ENCODE measurements at regions not wholly inside any gene's neighbourhood (a gene's known extent, or its start where the extent isn't known, plus 50 kb on each side); places are given as distances from the start of the nearest gene placed in this dataset.

GRCh38 chr3:193780397-193780796, 187.4 kb downstream of the OPA1 start:
- H3K9me3 ChIP-seq: no peaks in the 10 kb centered on the region
- peaks cover 18% of the 10 kb centered on the region for H3K27me3 ChIP-seq
- no peak overlapping the region for H3K4me3 ChIP-seq
- H3K4me1 ChIP-seq: peaks cover 15% of the 10 kb centered on the region
- 27% methylated on average over 8 of the region's 8 CpGs for WGBS
- H3K27ac ChIP-seq: no peak overlapping the region
- no peaks in the 10 kb centered on the region for H3K36me3 ChIP-seq
- TF ChIP-seq POLR2AphosphoS5 (IDR thresholded peaks at IDR 0.05) (no peak), EP300 (IDR thresholded peaks at IDR 0.05) (no peak), POLR2A (IDR thresholded peaks at IDR 0.05) (no peak), CTCF (IDR thresholded peaks at IDR 0.05) (no peak)
- no peak for DNase-seq (ENCODE audit: low spot score in 2 of 2)

GRCh38 chr3:193780810-193781478, 187.9 kb downstream of the OPA1 start:
- Histone ChIP-seq H3K36me3 (no peaks in the 10 kb centered on the region), H3K9me3 (no peaks in the 10 kb centered on the region), H3K4me1 (peaks cover 15% of the 10 kb centered on the region), H3K27me3 (peaks cover 18% of the 10 kb centered on the region), H3K27ac (peak overlapping the region; percentile 23), H3K4me3 (no peak overlapping the region)
- TF ChIP-seq EP300 (IDR thresholded peaks at IDR 0.05): no peak
- TF ChIP-seq POLR2A (IDR thresholded peaks at IDR 0.05): no peak
- peak; percentile 70 to 75 for TF ChIP-seq CTCF (IDR thresholded peaks at IDR 0.05)
- TF ChIP-seq POLR2AphosphoS5 (IDR thresholded peaks at IDR 0.05): no peak
- DNase-seq (ENCODE audit: low spot score in 2 of 2): peak; percentile 80 to 87
- WGBS: 15% methylated on average over 11 of the region's 11 CpGs

- H3K4me3 ChIP-seq: no peak overlapping the region
- peaks cover 12% of the 10 kb centered on the region for H3K27me3 ChIP-seq
- no peaks in the 10 kb centered on the region for H3K9me3 ChIP-seq
- DNase-seq (ENCODE audit: low spot score in 2 of 2): no peak
- TF ChIP-seq EP300 (IDR thresholded peaks at IDR 0.05) (no peak), POLR2AphosphoS5 (IDR thresholded peaks at IDR 0.05) (no peak), POLR2A (IDR thresholded peaks at IDR 0.05) (no peak), CTCF (IDR thresholded peaks at IDR 0.05) (no peak)
- no peaks in the 10 kb centered on the region for H3K36me3 ChIP-seq
- H3K27ac ChIP-seq: no peak overlapping the region
- H3K4me1 ChIP-seq: peaks cover 20% of the 10 kb centered on the region
- 74% methylated on average over 9 of the region's 9 CpGs for WGBS
Measured at GRCh38 chr3:193782276-193782647, 189.3 kb downstream of the OPA1 start.

- 92% methylated on average over 2 of the region's 3 CpGs for WGBS
- H3K27me3 ChIP-seq: peaks cover 9% of the 10 kb centered on the region
- H3K27ac ChIP-seq: no peak overlapping the region
- no peaks in the 10 kb centered on the region for H3K9me3 ChIP-seq
- H3K4me1 ChIP-seq: peaks cover 25% of the 10 kb centered on the region
- DNase-seq (ENCODE audit: low spot score in 2 of 2): no peak
- no peak for TF ChIP-seq POLR2AphosphoS5 (IDR thresholded peaks at IDR 0.05)
- no peak for TF ChIP-seq EP300 (IDR thresholded peaks at IDR 0.05)
- no peak for TF ChIP-seq POLR2A (IDR thresholded peaks at IDR 0.05)
- TF ChIP-seq CTCF (IDR thresholded peaks at IDR 0.05): no peak
- H3K36me3 ChIP-seq: no peaks in the 10 kb centered on the region
- H3K4me3 ChIP-seq: no peak overlapping the region
Measured at GRCh38 chr3:193782747-193783146, 189.7 kb downstream of the OPA1 start.

GRCh38 chr3:193783166-193783896, 190.3 kb downstream of the OPA1 start:
- Histone ChIP-seq H3K4me3 (no peak overlapping the region), H3K4me1 (peaks cover 30% of the 10 kb centered on the region), H3K27me3 (peaks cover 9% of the 10 kb centered on the region), H3K27ac (no peak overlapping the region), H3K9me3 (no peaks in the 10 kb centered on the region), H3K36me3 (no peaks in the 10 kb centered on the region)
- DNase-seq (ENCODE audit: low spot score in 2 of 2): no peak
- no peak for TF ChIP-seq POLR2AphosphoS5 (IDR thresholded peaks at IDR 0.05)
- TF ChIP-seq EP300 (IDR thresholded peaks at IDR 0.05): no peak
- TF ChIP-seq CTCF (IDR thresholded peaks at IDR 0.05): no peak
- no peak for TF ChIP-seq POLR2A (IDR thresholded peaks at IDR 0.05)
- 86% methylated on average over 5 of the region's 5 CpGs for WGBS

All from suprapubic skin (tissue), 4 donors.